CD8-positive, alpha-beta memory T cell (primary cell): ENCODE measurements at regions not wholly inside any gene's neighbourhood (a gene's known extent, or its start where the extent isn't known, plus 50 kb on each side); places are given as distances from the start of the nearest gene placed in this dataset.
"Not testable (repeated sequence)": the region's sequence is repeated elsewhere in the genome, so short reads cannot be mapped to it uniquely, and the experiment has no call there.

ENCODE experiments used
- CTCF ChIA-PET: fragments of 350-600 bp; sonication (Branson Sonifier 250); formaldehyde crosslinking; loops from one replicate; lab custom pipeline; 2021; ENCODE audit warnings: antibody characterized with exemption; lab: Charles Lee
- POLR2A ChIA-PET: fragments of 350-600 bp; sonication (Branson Sonifier 250); formaldehyde crosslinking; loops from one replicate; lab custom pipeline; 2021; ENCODE audit warnings: antibody characterized with exemption; lab: Charles Lee
- DNase-seq, 5 donors: peaks; one replicate each; pipeline versions ENCODE4 v3.0.0 to v3.0.0-alpha.2; 2020 to 2022; ENCODE audit warnings: mixed read lengths in 1 of 5
- H3K27ac ChIP-seq: one replicate; pipeline ENCODE4 v1.7.0; 2013; ENCODE audit warnings: low read depth, mild to moderate bottlenecking, low read length, moderate library complexity
- H3K27me3 ChIP-seq: 2 replicates; pipeline ENCODE4 v1.7.0; 2013; ENCODE audit warnings: low read length, mild to moderate bottlenecking; ENCODE audit not compliant: insufficient read depth, poor library complexity, severe bottlenecking
- H3K36me3 ChIP-seq: 2 replicates; pipeline ENCODE4 v1.7.0; 2013; ENCODE audit warnings: mild to moderate bottlenecking, low read length, moderate library complexity; ENCODE audit not compliant: insufficient read depth
- H3K4me1 ChIP-seq: 2 replicates; pipeline ENCODE4 v1.7.0; 2013; ENCODE audit warnings: mild to moderate bottlenecking, low read length, moderate library complexity; ENCODE audit not compliant: insufficient read depth
- H3K4me3 ChIP-seq: 2 replicates; pipeline ENCODE4 v1.7.0; 2013; ENCODE audit warnings: mild to moderate bottlenecking, low read length
- H3K9me3 ChIP-seq: 2 replicates; pipeline ENCODE4 v1.7.0; 2013; ENCODE audit warnings: mild to moderate bottlenecking, low read length
- H3K27ac Mint-ChIP-seq, 8 donors: one replicate each; pipeline ENCODE4 v1.8.0; 2020 to 2021; ENCODE audit warnings: mixed read lengths in 8 of 8, mild to moderate bottlenecking in 6 of 8, inconsistent platforms in 3 of 8, moderate library complexity in 3 of 8
- H3K27me3 Mint-ChIP-seq, 2 donors: one replicate each; pipeline ENCODE4 v1.8.0; 2020 to 2021; ENCODE audit warnings: mixed read lengths in 2 of 2, mild to moderate bottlenecking in 1 of 2, moderate library complexity in 1 of 2
- H3K36me3 Mint-ChIP-seq, 3 donors: one replicate each; pipeline ENCODE4 v1.8.0; 2020 to 2021; ENCODE audit warnings: mixed read lengths in 3 of 3, inconsistent platforms in 1 of 3, mild to moderate bottlenecking in 1 of 3
- H3K4me1 Mint-ChIP-seq, 3 donors: one replicate each; pipeline ENCODE4 v1.8.0; 2020 to 2021; ENCODE audit warnings: mixed read lengths in 3 of 3, inconsistent platforms in 1 of 3, mild to moderate bottlenecking in 1 of 3
- H3K4me3 Mint-ChIP-seq, 7 donors: one replicate each; pipeline ENCODE4 v1.8.0; 2020 to 2021; ENCODE audit warnings: mixed read lengths in 7 of 7, mild to moderate bottlenecking in 6 of 7, moderate library complexity in 4 of 7, inconsistent platforms in 2 of 7
- H3K9me3 Mint-ChIP-seq, 5 donors: one replicate each; pipeline ENCODE4 v1.8.0; 2020 to 2022; ENCODE audit warnings: mixed read lengths in 5 of 5, mild to moderate bottlenecking in 3 of 5, moderate library complexity in 2 of 5, inconsistent platforms in 1 of 5

GRCh38 chr4:3623106-3623505 lies 90.9 kb upstream of the LRPAP1 start:
- Histone ChIP-seq H3K27me3 (no peaks in the 10 kb centered on the region), H3K36me3 (no peaks in the 10 kb centered on the region), H3K9me3 (no peaks in the 10 kb centered on the region), H3K4me3 (no peak overlapping the region), H3K4me1 (no peaks in the 10 kb centered on the region), H3K27ac (no peak overlapping the region)
- H3K27me3 Mint-ChIP-seq: peaks cover 19 to 52% of the 10 kb centered on the region in 2 donors
- no peak overlapping the region for H3K27ac Mint-ChIP-seq
- H3K4me1 Mint-ChIP-seq: peaks cover 4 to 9% (median 5%) of the 10 kb centered on the region in 3 donors
- peaks cover 0 to 2% (median 0%) of the 10 kb centered on the region in 5 donors for H3K9me3 Mint-ChIP-seq
- DNase-seq: no peak
- H3K36me3 Mint-ChIP-seq: no peaks in the 10 kb centered on the region
- POLR2A ChIA-PET: no interaction called here
- CTCF ChIA-PET: no interaction called here
- H3K4me3 Mint-ChIP-seq: no peak overlapping the region

- CTCF ChIA-PET, H3K36me3 Mint-ChIP-seq, H3K4me1 ChIP-seq, H3K27me3 ChIP-seq, POLR2A ChIA-PET, H3K9me3 Mint-ChIP-seq, H3K27ac ChIP-seq, H3K9me3 ChIP-seq, H3K4me3 ChIP-seq, H3K36me3 ChIP-seq, DNase-seq, H3K27ac Mint-ChIP-seq, H3K4me1 Mint-ChIP-seq: not testable (repeated sequence)
- Mint-ChIP-seq H3K4me3 (peak overlapping the region in 6 of 7 donors; percentile 21 to 84 (median 59)), H3K27me3 (peaks cover 19 to 53% of the 10 kb centered on the region in 2 donors)
Measured at GRCh38 chr4:3620365-3620764, 88.1 kb upstream of the LRPAP1 start.

- H3K9me3 Mint-ChIP-seq, POLR2A ChIA-PET, H3K27ac ChIP-seq, H3K4me1 Mint-ChIP-seq, CTCF ChIA-PET, H3K36me3 ChIP-seq, H3K4me3 ChIP-seq, H3K9me3 ChIP-seq, H3K4me1 ChIP-seq, DNase-seq, H3K36me3 Mint-ChIP-seq, H3K27me3 ChIP-seq, H3K27ac Mint-ChIP-seq: not testable (repeated sequence)
- H3K4me3 Mint-ChIP-seq: peak overlapping the region in 4 of 7 donors; percentile 21 to 84 (median 43)
- peaks cover 18 to 47% of the 10 kb centered on the region in 2 donors for H3K27me3 Mint-ChIP-seq
Measured at GRCh38 chr4:3619698-3620097, 87.5 kb upstream of the LRPAP1 start.

- POLR2A ChIA-PET, H3K27me3 ChIP-seq, DNase-seq, H3K4me3 ChIP-seq, H3K27ac ChIP-seq, H3K36me3 Mint-ChIP-seq, CTCF ChIA-PET, H3K4me1 Mint-ChIP-seq, H3K9me3 ChIP-seq, H3K36me3 ChIP-seq, H3K9me3 Mint-ChIP-seq, H3K4me3 Mint-ChIP-seq, H3K4me1 ChIP-seq, H3K27ac Mint-ChIP-seq: not testable (repeated sequence)
- H3K27me3 Mint-ChIP-seq: peaks cover 18 to 40% of the 10 kb centered on the region in 2 donors
Measured at GRCh38 chr4:3618341-3618740, 86.1 kb upstream of the LRPAP1 start.

- no peak overlapping the region for H3K27ac ChIP-seq
- no peaks in the 10 kb centered on the region for H3K27me3 ChIP-seq
- H3K4me3 ChIP-seq: no peak overlapping the region
- CTCF ChIA-PET: no interaction called here
- POLR2A ChIA-PET: no interaction called here
- Mint-ChIP-seq H3K4me1 (peaks cover 4 to 8% (median 5%) of the 10 kb centered on the region in 3 donors), H3K36me3 (no peaks in the 10 kb centered on the region), H3K4me3 (no peak overlapping the region), H3K27me3 (peaks cover 10 to 21% of the 10 kb centered on the region in 2 donors), H3K9me3 (peaks cover 0 to 2% (median 0%) of the 10 kb centered on the region in 5 donors), H3K27ac (no peak overlapping the region)
- H3K36me3 ChIP-seq: no peaks in the 10 kb centered on the region
- H3K9me3 ChIP-seq: no peaks in the 10 kb centered on the region
- H3K4me1 ChIP-seq: no peaks in the 10 kb centered on the region
- no peak for DNase-seq
Measured at GRCh38 chr4:3615386-3616286, 83.4 kb upstream of the LRPAP1 start.

GRCh38 chr4:3614731-3614980 lies 82.4 kb upstream of the LRPAP1 start:
- Mint-ChIP-seq H3K27ac (no peak overlapping the region), H3K27me3 (peaks cover 8 to 17% of the 10 kb centered on the region in 2 donors)

GRCh38 chr4:3613967-3614730 lies 81.9 kb upstream of the LRPAP1 start:
- Histone ChIP-seq H3K36me3 (no peaks in the 10 kb centered on the region), H3K9me3 (no peaks in the 10 kb centered on the region), H3K4me1 (no peaks in the 10 kb centered on the region), H3K27me3 (no peaks in the 10 kb centered on the region), H3K27ac (no peak overlapping the region), H3K4me3 (no peak overlapping the region)
- ChIA-PET POLR2A (no interaction called here), CTCF (no interaction called here)
- H3K36me3 Mint-ChIP-seq: no peaks in the 10 kb centered on the region
- H3K27me3 Mint-ChIP-seq: peaks cover 8 to 16% of the 10 kb centered on the region in 2 donors
- H3K4me3 Mint-ChIP-seq: no peak overlapping the region
- peak overlapping the region in 1 of 8 donors; percentile 83 for H3K27ac Mint-ChIP-seq
- H3K9me3 Mint-ChIP-seq: peaks cover 0 to 5% (median 0%) of the 10 kb centered on the region in 5 donors
- H3K4me1 Mint-ChIP-seq: no peaks in the 10 kb centered on the region
- DNase-seq: no peak

More at GRCh38 chr4:3614731-3614980, 82.4 kb upstream of the LRPAP1 start:
- no peak overlapping the region for H3K4me3 ChIP-seq
- POLR2A ChIA-PET: no interaction called here
- no peaks in the 10 kb centered on the region for H3K9me3 ChIP-seq
- no peak overlapping the region for H3K27ac ChIP-seq
- no peaks in the 10 kb centered on the region for H3K36me3 Mint-ChIP-seq
- H3K27me3 ChIP-seq: no peaks in the 10 kb centered on the region
- no peak for DNase-seq
- H3K4me1 ChIP-seq: no peaks in the 10 kb centered on the region
- no peaks in the 10 kb centered on the region for H3K4me1 Mint-ChIP-seq
- H3K4me3 Mint-ChIP-seq: no peak overlapping the region
- no peaks in the 10 kb centered on the region for H3K36me3 ChIP-seq
- H3K9me3 Mint-ChIP-seq: peaks cover 0 to 5% (median 0%) of the 10 kb centered on the region in 5 donors
- CTCF ChIA-PET: no interaction called here

GRCh38 chr4:3612934-3613333 lies 80.7 kb upstream of the LRPAP1 start:
- Mint-ChIP-seq H3K9me3 (peaks cover 0 to 3% (median 0%) of the 10 kb centered on the region in 5 donors), H3K27me3 (peaks cover 3 to 7% of the 10 kb centered on the region in 2 donors), H3K27ac (peak overlapping the region in 2 of 8 donors; percentile 20 to 36), H3K36me3 (no peaks in the 10 kb centered on the region), H3K4me1 (no peaks in the 10 kb centered on the region), H3K4me3 (no peak overlapping the region)
- DNase-seq: no peak
- H3K36me3 ChIP-seq: no peaks in the 10 kb centered on the region
- POLR2A ChIA-PET: no interaction called here
- no peak overlapping the region for H3K4me3 ChIP-seq
- H3K27ac ChIP-seq: no peak overlapping the region
- no peaks in the 10 kb centered on the region for H3K4me1 ChIP-seq
- CTCF ChIA-PET: no interaction called here
- H3K9me3 ChIP-seq: no peaks in the 10 kb centered on the region
- no peaks in the 10 kb centered on the region for H3K27me3 ChIP-seq
